Kidney epithelial cell (primary cell): ENCODE measurements at regions not wholly inside any gene's neighbourhood (a gene's known extent, or its start where the extent isn't known, plus 50 kb on each side); places are given as distances from the start of the nearest gene placed in this dataset.

ENCODE experiments used
- DNase-seq: peaks from one replicate; pipeline ENCODE4 v3.0.0-alpha.2; 2010; ENCODE audit warnings: low read depth
- H3K27me3 ChIP-seq: 2 replicates; pipeline ENCODE4 v1.6.0; 2011; ENCODE audit warnings: low read length; ENCODE audit not compliant: control insufficient read depth, insufficient read depth
- H3K36me3 ChIP-seq: 2 replicates; pipeline ENCODE4 v1.5.1; 2011; ENCODE audit warnings: low read length; ENCODE audit not compliant: control insufficient read depth, insufficient read depth
- H3K4me3 ChIP-seq: 2 replicates; pipeline ENCODE4 v1.5.1; 2011; ENCODE audit warnings: low read depth, mild to moderate bottlenecking, control low read depth, low read length
- CTCF ChIP-seq: IDR thresholded peaks from 2 replicates; pipeline ENCODE4 v1.5.1; 2011; ENCODE audit warnings: mild to moderate bottlenecking, moderate library complexity, low read length, control low read depth, inconsistent platforms; ENCODE audit not compliant: insufficient read depth, poor library complexity, severe bottlenecking

DNA sequence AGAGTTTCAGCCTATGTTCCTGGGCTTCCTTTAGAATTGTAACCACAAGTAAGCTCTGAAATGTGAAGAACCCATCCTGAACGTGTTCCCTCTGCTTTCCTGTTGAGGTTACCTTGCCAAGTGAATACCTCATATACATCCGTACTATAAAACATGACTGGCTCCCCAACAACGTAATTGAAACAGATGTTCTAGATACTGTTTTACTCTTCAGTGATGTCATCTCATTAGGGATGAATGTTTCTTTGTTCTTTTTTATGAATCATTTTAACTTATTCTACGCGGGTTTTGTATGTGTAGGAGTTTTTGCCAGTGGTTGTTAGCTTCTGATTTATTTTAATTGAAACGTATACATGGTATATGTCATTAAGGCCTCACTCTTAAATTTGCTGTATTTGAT lies 166.8 kb downstream of the SAMD5 start:
- Histone ChIP-seq H3K27me3 (no peaks in the 10 kb centered on the region), H3K36me3 (no peaks in the 10 kb centered on the region), H3K4me3 (no peak overlapping the region)
- no peak for TF ChIP-seq CTCF
- peak; percentile 9 for DNase-seq

DNA sequence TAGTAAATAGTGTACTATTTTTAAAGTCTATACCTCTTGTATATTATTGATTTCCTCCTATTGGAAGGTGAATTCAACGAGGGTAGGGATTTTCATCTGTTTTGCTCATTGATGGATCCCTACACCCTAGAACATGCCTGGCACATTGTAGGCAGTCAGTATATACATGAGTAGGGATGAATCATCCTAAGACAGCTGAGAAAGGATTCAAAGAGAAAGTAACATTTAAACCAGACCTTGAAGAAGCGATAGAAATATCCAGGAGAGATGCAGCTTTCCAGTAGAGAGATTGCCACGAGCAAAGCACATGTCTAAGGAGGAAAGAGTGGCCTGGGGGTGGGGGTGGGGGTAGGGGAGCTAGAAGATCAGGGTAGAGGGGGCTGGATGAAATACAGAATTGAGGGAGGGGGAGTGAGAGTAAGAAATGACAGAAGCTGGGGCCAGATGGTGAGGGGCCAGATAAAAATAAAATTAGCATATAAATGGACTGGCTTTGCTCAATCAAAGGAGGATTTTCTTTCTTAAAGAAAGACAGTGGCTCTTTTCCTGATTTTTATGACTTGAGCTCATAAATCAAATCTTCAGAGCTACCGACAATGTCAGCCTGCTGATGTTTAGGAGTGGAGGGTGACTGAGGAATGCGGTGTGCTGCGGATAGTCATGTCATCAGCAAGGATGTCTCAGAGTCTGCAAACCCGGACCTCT lies 168.2 kb downstream of the SAMD5 start:
- no peak for TF ChIP-seq CTCF
- Histone ChIP-seq H3K36me3 (no peaks in the 10 kb centered on the region), H3K4me3 (no peak overlapping the region), H3K27me3 (no peaks in the 10 kb centered on the region)
- DNase-seq = no peak

GRCh38 chr6:147677647-147678046 lies 169.2 kb downstream of the SAMD5 start:
- H3K36me3 ChIP-seq = no peaks in the 10 kb centered on the region
- DNase-seq = no peak
- no peaks in the 10 kb centered on the region for H3K27me3 ChIP-seq
- no peak for TF ChIP-seq CTCF
- H3K4me3 ChIP-seq = no peak overlapping the region

GRCh38 chr6:147678253-147678652 lies 169.8 kb downstream of the SAMD5 start:
- no peak overlapping the region for H3K4me3 ChIP-seq
- no peaks in the 10 kb centered on the region for H3K27me3 ChIP-seq
- H3K36me3 ChIP-seq = no peaks in the 10 kb centered on the region
- DNase-seq = no peak
- no peak for TF ChIP-seq CTCF

GRCh38 chr6:147684906-147685305 lies 176.4 kb downstream of the SAMD5 start:
- H3K27me3 ChIP-seq = no peaks in the 10 kb centered on the region
- H3K4me3 ChIP-seq = no peak overlapping the region
- no peak for TF ChIP-seq CTCF
- no peaks in the 10 kb centered on the region for H3K36me3 ChIP-seq
- DNase-seq = no peak

DNA sequence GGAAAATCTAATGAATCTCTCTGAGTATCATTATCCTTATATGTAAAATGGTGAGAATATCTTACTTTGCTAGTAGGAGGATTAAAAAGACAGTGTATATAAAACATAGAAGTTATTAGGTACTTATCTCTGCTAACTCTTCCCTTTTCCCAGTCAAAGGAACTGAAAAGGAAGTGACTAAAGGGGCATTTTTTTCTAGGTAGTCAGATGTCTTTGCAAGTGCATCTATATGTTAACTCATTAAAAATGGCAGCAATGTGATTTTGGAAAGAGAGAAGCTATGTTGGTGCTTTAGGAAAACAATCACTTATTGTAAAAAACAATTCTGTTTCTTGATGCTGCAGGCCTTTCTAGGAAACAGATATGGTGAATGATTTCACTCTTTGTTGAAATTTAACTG lies 180.9 kb downstream of the SAMD5 start:
- no peak for DNase-seq
- TF ChIP-seq CTCF = no peak
- Histone ChIP-seq H3K36me3 (no peaks in the 10 kb centered on the region), H3K27me3 (no peaks in the 10 kb centered on the region), H3K4me3 (no peak overlapping the region)
